Activated CD4-positive, alpha-beta T cell treated with anti-CD3 and anti-CD28 coated beads for 48 hours (primary cell): ENCODE measurements at regions not wholly inside any gene's neighbourhood (a gene's known extent, or its start where the extent isn't known, plus 50 kb on each side); places are given as distances from the start of the nearest gene placed in this dataset.

Experiments
- DNase-seq: peaks from one replicate; pipeline ENCODE4 v3.0.0-alpha.2; 2020

- DNase-seq = no peak
These were observed 60.1 kb upstream of the MSX2 start for GRCh38 chr5:174664180-174664850.

DNA sequence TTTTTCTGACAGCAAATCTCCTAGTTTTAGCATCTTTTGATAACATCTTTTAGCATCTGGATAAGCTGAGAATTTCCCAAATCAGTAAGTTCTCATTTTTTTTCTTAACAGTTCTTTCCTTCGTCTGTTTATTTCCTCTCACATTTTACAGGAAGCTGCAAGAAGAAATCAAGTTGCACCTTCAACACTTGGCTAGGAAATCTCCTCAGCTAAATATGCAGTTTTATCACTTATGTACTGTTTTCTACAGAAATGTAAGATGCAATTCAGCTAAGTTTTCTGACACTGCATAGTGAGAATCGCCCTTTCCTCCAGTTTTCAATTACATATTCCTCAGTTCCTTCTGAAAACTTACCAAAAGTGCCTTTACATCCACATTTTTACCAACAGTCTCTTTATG lies 59.0 kb upstream of the MSX2 start:
- no peak for DNase-seq

DNA sequence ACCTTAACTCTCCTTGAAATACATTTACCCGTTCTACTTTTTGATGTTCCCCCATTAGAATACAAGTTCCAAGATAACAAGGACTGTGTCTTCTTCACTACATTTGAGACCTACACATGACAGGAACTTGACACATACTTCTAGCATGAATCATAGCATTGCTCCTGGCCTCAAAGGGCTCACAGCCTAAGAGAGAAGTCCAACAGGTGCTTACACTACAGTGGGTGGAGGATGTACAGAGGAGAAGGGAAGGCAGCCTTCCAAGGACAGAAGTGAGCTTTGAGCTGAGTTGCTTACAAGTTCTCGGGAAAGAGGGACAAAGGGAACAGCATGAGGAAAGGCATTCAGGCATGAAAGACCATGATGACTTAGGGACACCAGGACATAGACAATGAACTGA lies 56.9 kb upstream of the MSX2 start:
- no peak for DNase-seq

GRCh38 chr5:174668349-174668748 lies 56.0 kb upstream of the MSX2 start:
- DNase-seq = no peak
